ENCODE measurements at regions not wholly inside any gene's neighbourhood (a gene's known extent, or its start where the extent isn't known, plus 50 kb on each side); places are given as distances from the start of the nearest gene placed in this dataset.

- H3F3A ChIP-seq (replicated peaks; ENCODE audit: low read depth): no peaks in the 10 kb centered on the region
- H3K79me2 ChIP-seq (replicated peaks; ENCODE audit: insufficient read depth): no peaks in the 10 kb centered on the region
- Mint-ChIP-seq H3K9me3 (no peaks in the 10 kb centered on the region; the same call in 2 of the 3 replicates), H3K27me3 (ENCODE audit: insufficient read depth, low read depth, poor library complexity) (no peaks in the 10 kb centered on the region), H3K36me3 (ENCODE audit: low read depth) (no peaks in the 10 kb centered on the region), H3K27ac (no peak overlapping the region), H3K4me3 (no peak overlapping the region), H3K4me1 (no peaks in the 10 kb centered on the region)
- no peaks in the 10 kb centered on the region for H3K9me2 ChIP-seq (ENCODE audit: insufficient read depth)
- TF ChIP-seq ZNF114 (CRISPR knock-in tag; IDR thresholded peaks at IDR 0.05) (no peak), CTCF (conservative IDR thresholded peaks at IDR 0.05; ENCODE audit: low read depth in 2 of 2) (peak in 1 of 2 experiments; percentile 33; a peak in 3 of 4 replicates)
- H3K27ac ChIP-seq (ENCODE audit: low read depth): no peak overlapping the region
- H3K4me1 ChIP-seq (ENCODE audit: insufficient read depth): no peaks in the 10 kb centered on the region
- no peaks in the 10 kb centered on the region for H3K27me3 ChIP-seq (ENCODE audit: insufficient read depth)
- H3K36me3 ChIP-seq (ENCODE audit: insufficient read depth): no peaks in the 10 kb centered on the region
- H2AFZ ChIP-seq: no peak overlapping the region
- no peak overlapping the region for H3K4me3 ChIP-seq
- H3K4me2 ChIP-seq: no peak overlapping the region
- no peaks in the 10 kb centered on the region for H4K20me1 ChIP-seq (replicated peaks; ENCODE audit: insufficient read depth)
- DNase-seq (ENCODE audit: low spot score): peak; percentile 16
- ATAC-seq: no peak
Observed at GRCh38 chr11:97259884-97260283, 870.1 kb downstream of the JRKL start.

DNA sequence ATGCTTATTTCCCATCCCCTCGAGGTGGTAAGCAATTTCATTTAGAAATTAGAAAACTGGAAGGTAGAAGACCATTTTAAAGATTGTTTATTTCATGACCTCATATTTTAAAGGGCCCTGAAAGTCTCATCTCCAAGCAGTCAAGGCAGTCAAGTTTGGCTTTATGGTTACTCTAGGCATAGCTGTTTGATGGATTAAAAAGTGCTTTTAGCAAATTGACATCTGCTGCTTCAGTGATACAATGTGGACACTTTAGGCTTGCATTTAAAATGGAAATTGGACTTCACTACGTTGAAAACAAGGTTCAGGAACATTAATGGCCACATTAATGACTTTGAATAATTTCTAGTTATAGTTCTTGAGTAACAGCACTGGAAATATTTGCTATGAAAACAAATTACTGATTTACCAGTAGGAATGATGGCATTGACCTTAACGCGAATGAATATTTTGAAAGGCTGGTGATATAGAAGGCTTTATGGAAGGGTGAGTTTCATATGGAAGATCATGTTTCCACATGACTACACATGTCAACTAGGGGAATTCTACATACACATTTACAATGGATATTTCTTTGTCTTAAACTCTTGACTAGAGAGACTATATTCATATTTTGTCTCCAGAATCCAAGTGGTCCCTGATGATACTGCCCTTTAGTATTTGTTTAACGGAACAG lies 873.5 kb downstream of the JRKL start:
- H3K27me3 Mint-ChIP-seq (ENCODE audit: insufficient read depth, low read depth, poor library complexity): no peaks in the 10 kb centered on the region
- Histone ChIP-seq H3K4me3 (no peak overlapping the region), H3K36me3 (ENCODE audit: insufficient read depth) (no peaks in the 10 kb centered on the region), H3K79me2 (replicated peaks; ENCODE audit: insufficient read depth) (no peaks in the 10 kb centered on the region), H3K9me2 (ENCODE audit: insufficient read depth) (no peaks in the 10 kb centered on the region), H3K27ac (ENCODE audit: low read depth) (no peak overlapping the region), H3K4me1 (ENCODE audit: insufficient read depth) (no peaks in the 10 kb centered on the region), H3K27me3 (ENCODE audit: insufficient read depth) (no peaks in the 10 kb centered on the region), H3K4me2 (no peak overlapping the region), H4K20me1 (replicated peaks; ENCODE audit: insufficient read depth) (no peaks in the 10 kb centered on the region), H2AFZ (no peak overlapping the region), H3F3A (replicated peaks; ENCODE audit: low read depth) (no peaks in the 10 kb centered on the region)
- no peaks in the 10 kb centered on the region; the same call in 2 of the 3 replicates for H3K9me3 Mint-ChIP-seq
- no peak for DNase-seq (ENCODE audit: low spot score)
- no peak overlapping the region for H3K4me3 Mint-ChIP-seq
- no peak overlapping the region for H3K27ac Mint-ChIP-seq
- no peak for TF ChIP-seq ZNF114 (CRISPR knock-in tag; IDR thresholded peaks at IDR 0.05)
- ATAC-seq: no peak
- H3K4me1 Mint-ChIP-seq: no peaks in the 10 kb centered on the region
- no peaks in the 10 kb centered on the region for H3K36me3 Mint-ChIP-seq (ENCODE audit: low read depth)

- Histone ChIP-seq H3K4me2 (no peak overlapping the region), H3K79me2 (replicated peaks; ENCODE audit: insufficient read depth) (no peaks in the 10 kb centered on the region), H3K27me3 (ENCODE audit: insufficient read depth) (no peaks in the 10 kb centered on the region), H4K20me1 (replicated peaks; ENCODE audit: insufficient read depth) (no peaks in the 10 kb centered on the region), H3K4me1 (ENCODE audit: insufficient read depth) (no peaks in the 10 kb centered on the region), H3K36me3 (ENCODE audit: insufficient read depth) (no peaks in the 10 kb centered on the region), H2AFZ (peak overlapping the region; percentile 72; the same call in 1 of the 2 replicates), H3F3A (replicated peaks; ENCODE audit: low read depth) (no peaks in the 10 kb centered on the region), H3K9me2 (ENCODE audit: insufficient read depth) (no peaks in the 10 kb centered on the region), H3K27ac (ENCODE audit: low read depth) (no peak overlapping the region), H3K4me3 (no peak overlapping the region)
- H3K4me1 Mint-ChIP-seq: no peaks in the 10 kb centered on the region
- no peak overlapping the region for H3K4me3 Mint-ChIP-seq
- no peaks in the 10 kb centered on the region for H3K36me3 Mint-ChIP-seq (ENCODE audit: low read depth)
- H3K27me3 Mint-ChIP-seq (ENCODE audit: insufficient read depth, low read depth, poor library complexity): peaks cover 8% of the 10 kb centered on the region
- TF ChIP-seq NANOG (IDR thresholded peaks at IDR 0.05; ENCODE audit: borderline replicate concordance): no peak
- TF ChIP-seq CREB1 (CRISPR knock-in tag; IDR thresholded peaks at IDR 0.05; ENCODE audit: low read depth): no peak
- TF ChIP-seq JUNB (IDR thresholded peaks at IDR 0.05; ENCODE audit: unreplicated experiment): no peak
- TF ChIP-seq ZNF331 (CRISPR knock-in tag; IDR thresholded peaks at IDR 0.05; ENCODE audit: low read depth): no peak
- peak; percentile 61 to 69 for TF ChIP-seq CTCF (conservative IDR thresholded peaks at IDR 0.05; ENCODE audit: low read depth in 2 of 2)
- TF ChIP-seq EZH2 (IDR thresholded peaks at IDR 0.05; ENCODE audit: low read depth, unreplicated experiment): no peak
- no peaks in the 10 kb centered on the region for H3K9me3 Mint-ChIP-seq
- DNase-seq (ENCODE audit: low spot score) (peak; percentile 86), ATAC-seq (peak; percentile 92)
- H3K27ac Mint-ChIP-seq: no peak overlapping the region
Observed at GRCh38 chr11:97269527-97269926, 879.7 kb downstream of the JRKL start.

Data from GM23338 (cell line).